K562 (cell line): ENCODE measurements at regions not wholly inside any gene's neighbourhood (a gene's known extent, or its start where the extent isn't known, plus 50 kb on each side); places are given as distances from the start of the nearest gene placed in this dataset.

Source experiments
- MXI1 ChIP-seq: IDR thresholded peaks from 2 replicates; pipeline ENCODE4 v1.6.1; 2011; ENCODE audit warnings: low read depth, mild to moderate bottlenecking, improper control_type of control experiment, low read length
- TF ChIP-seq, protein P1 (sequence below), 3 experiments: IDR thresholded peaks in 2 of 3; conservative IDR thresholded peaks in 1 of 3; 2 replicates each; pipeline ENCODE4 v1.5.1; 2011 to 2012; ENCODE audit warnings: low read length in 3 of 3, mild to moderate bottlenecking in 3 of 3, control low read depth in 2 of 3, improper control_type of control experiment in 1 of 3, inconsistent platforms in 1 of 3, low read depth in 1 of 3, mixed read lengths in 1 of 3, moderate library complexity in 1 of 3; ENCODE audit not compliant: insufficient read depth in 2 of 3

DNA sequence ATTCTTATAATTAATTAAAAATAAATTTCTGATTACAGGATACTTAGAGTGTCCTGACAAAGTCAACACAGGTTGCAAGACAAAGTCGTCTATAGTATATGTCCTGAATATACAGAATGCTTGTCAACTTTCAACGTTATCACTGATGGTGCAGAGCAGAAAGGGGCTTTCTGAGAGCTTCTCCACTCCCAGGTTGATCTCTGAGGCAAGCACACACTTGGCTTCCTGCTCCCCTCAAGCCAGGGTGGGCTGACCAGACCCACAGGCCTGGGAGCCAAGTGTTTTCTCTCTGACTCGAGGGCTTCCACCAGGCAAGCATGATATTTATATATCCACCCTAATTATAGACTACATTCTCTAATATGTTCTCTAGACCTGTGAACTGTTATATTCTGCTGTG is 448.9 kb downstream of the SH2D4B start:
- TF ChIP-seq, protein P1, sequence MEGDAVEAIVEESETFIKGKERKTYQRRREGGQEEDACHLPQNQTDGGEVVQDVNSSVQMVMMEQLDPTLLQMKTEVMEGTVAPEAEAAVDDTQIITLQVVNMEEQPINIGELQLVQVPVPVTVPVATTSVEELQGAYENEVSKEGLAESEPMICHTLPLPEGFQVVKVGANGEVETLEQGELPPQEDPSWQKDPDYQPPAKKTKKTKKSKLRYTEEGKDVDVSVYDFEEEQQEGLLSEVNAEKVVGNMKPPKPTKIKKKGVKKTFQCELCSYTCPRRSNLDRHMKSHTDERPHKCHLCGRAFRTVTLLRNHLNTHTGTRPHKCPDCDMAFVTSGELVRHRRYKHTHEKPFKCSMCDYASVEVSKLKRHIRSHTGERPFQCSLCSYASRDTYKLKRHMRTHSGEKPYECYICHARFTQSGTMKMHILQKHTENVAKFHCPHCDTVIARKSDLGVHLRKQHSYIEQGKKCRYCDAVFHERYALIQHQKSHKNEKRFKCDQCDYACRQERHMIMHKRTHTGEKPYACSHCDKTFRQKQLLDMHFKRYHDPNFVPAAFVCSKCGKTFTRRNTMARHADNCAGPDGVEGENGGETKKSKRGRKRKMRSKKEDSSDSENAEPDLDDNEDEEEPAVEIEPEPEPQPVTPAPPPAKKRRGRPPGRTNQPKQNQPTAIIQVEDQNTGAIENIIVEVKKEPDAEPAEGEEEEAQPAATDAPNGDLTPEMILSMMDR (IDR thresholded peaks at IDR 0.05 in 2 of 3, conservative IDR thresholded peaks at IDR 0.05 in 1 of 3; ENCODE audit: insufficient read depth in 2 of 3, low read depth in 1 of 3, low read length in 3 of 3), result no peak
- TF ChIP-seq MXI1, result no peak
